ENCODE measurements at regions not wholly inside any gene's neighbourhood (a gene's known extent, or its start where the extent isn't known, plus 50 kb on each side); places are given as distances from the start of the nearest gene placed in this dataset.

DNA sequence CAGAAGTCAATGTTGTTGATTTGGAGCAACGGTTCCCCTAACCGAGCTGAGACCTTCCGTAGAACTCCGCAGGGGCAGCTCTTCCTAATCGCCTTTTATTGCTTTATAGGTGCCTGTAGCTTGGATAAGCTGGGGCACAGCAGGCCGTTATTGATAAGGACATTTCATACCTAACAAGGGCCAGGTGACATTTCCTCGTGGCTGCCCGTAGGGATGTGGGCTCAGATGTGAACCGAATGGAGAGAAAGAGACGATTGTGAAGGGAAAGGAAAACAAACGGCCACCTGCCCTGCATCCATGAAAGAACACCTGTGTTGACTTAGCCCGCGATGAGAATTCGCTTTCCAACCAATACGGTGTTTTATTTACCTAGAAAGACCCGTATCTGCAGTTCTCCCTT is 53.3 kb upstream of the DACT2 start:
- no peak for DNase-seq (ENCODE audit: low spot score)

DNA sequence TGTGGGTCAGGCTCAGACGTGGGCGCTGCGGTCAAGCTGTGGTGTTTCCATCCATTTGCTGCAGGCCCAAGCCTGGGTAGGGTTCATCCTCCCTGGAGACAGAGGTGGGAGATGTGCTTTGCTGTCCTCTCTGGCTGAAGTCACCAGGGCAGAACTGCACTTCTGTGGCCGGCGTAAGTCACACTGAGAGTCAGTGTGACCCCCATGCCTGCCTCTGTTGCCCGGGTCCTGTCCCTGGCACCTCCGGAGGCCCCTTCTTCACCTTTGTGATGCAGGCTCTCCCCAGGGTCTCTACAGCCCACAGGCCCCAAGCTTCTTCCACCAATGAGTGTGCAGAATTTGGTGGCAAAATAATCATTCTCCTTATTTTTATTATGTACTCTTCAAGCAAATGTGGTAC is 53.8 kb upstream of the DACT2 start:
- H3K27me3 Mint-ChIP-seq (ENCODE audit: unreplicated experiment) = peaks cover 9% of the 10 kb centered on the region
- TF ChIP-seq, protein P1, sequence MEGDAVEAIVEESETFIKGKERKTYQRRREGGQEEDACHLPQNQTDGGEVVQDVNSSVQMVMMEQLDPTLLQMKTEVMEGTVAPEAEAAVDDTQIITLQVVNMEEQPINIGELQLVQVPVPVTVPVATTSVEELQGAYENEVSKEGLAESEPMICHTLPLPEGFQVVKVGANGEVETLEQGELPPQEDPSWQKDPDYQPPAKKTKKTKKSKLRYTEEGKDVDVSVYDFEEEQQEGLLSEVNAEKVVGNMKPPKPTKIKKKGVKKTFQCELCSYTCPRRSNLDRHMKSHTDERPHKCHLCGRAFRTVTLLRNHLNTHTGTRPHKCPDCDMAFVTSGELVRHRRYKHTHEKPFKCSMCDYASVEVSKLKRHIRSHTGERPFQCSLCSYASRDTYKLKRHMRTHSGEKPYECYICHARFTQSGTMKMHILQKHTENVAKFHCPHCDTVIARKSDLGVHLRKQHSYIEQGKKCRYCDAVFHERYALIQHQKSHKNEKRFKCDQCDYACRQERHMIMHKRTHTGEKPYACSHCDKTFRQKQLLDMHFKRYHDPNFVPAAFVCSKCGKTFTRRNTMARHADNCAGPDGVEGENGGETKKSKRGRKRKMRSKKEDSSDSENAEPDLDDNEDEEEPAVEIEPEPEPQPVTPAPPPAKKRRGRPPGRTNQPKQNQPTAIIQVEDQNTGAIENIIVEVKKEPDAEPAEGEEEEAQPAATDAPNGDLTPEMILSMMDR (IDR thresholded peaks at IDR 0.05; ENCODE audit: unreplicated experiment) = no peak

More for the DNA sequence above, 53.3 kb upstream of the DACT2 start:
- peaks cover 3% of the 10 kb centered on the region for H3K9me3 Mint-ChIP-seq (ENCODE audit: unreplicated experiment)
- peaks cover 1% of the 10 kb centered on the region for H3K36me3 Mint-ChIP-seq (ENCODE audit: low read depth, unreplicated experiment)
- H3K4me1 Mint-ChIP-seq (ENCODE audit: unreplicated experiment) = peaks cover 18% of the 10 kb centered on the region
- H3K27me3 Mint-ChIP-seq (ENCODE audit: unreplicated experiment) = peaks cover 9% of the 10 kb centered on the region
- no peak overlapping the region for H3K27ac Mint-ChIP-seq (ENCODE audit: unreplicated experiment)
- H3K4me3 Mint-ChIP-seq (ENCODE audit: unreplicated experiment) = no peak overlapping the region
- TF ChIP-seq, protein P1 (IDR thresholded peaks at IDR 0.05; ENCODE audit: unreplicated experiment) = no peak

GRCh38 chr6:168374051-168374502 is 54.5 kb upstream of the DACT2 start:
- Mint-ChIP-seq H3K4me1 (ENCODE audit: unreplicated experiment) (peaks cover 8% of the 10 kb centered on the region), H3K27ac (ENCODE audit: unreplicated experiment) (no peak overlapping the region), H3K9me3 (ENCODE audit: unreplicated experiment) (peaks cover 6% of the 10 kb centered on the region), H3K4me3 (ENCODE audit: unreplicated experiment) (no peak overlapping the region), H3K36me3 (ENCODE audit: low read depth, unreplicated experiment) (peaks cover 13% of the 10 kb centered on the region), H3K27me3 (ENCODE audit: unreplicated experiment) (peaks cover 6% of the 10 kb centered on the region)
- TF ChIP-seq, protein P1 (IDR thresholded peaks at IDR 0.05; ENCODE audit: unreplicated experiment) = no peak
- DNase-seq (ENCODE audit: low spot score) = no peak

More for the DNA sequence above, 53.8 kb upstream of the DACT2 start:
- DNase-seq (ENCODE audit: low spot score) = no peak
- Mint-ChIP-seq H3K4me3 (ENCODE audit: unreplicated experiment) (no peak overlapping the region), H3K4me1 (ENCODE audit: unreplicated experiment) (peaks cover 14% of the 10 kb centered on the region), H3K9me3 (ENCODE audit: unreplicated experiment) (peaks cover 6% of the 10 kb centered on the region), H3K36me3 (ENCODE audit: low read depth, unreplicated experiment) (peaks cover 6% of the 10 kb centered on the region), H3K27ac (ENCODE audit: unreplicated experiment) (no peak overlapping the region)

- Mint-ChIP-seq H3K9me3 (ENCODE audit: unreplicated experiment) (peaks cover 6% of the 10 kb centered on the region), H3K27me3 (ENCODE audit: unreplicated experiment) (peaks cover 8% of the 10 kb centered on the region), H3K36me3 (ENCODE audit: low read depth, unreplicated experiment) (peaks cover 18% of the 10 kb centered on the region), H3K4me3 (ENCODE audit: unreplicated experiment) (no peak overlapping the region), H3K4me1 (ENCODE audit: unreplicated experiment) (peaks cover 5% of the 10 kb centered on the region), H3K27ac (ENCODE audit: unreplicated experiment) (no peak overlapping the region)
- TF ChIP-seq, protein P1 (IDR thresholded peaks at IDR 0.05; ENCODE audit: unreplicated experiment) = no peak
- no peak for DNase-seq (ENCODE audit: low spot score)
Observed at GRCh38 chr6:168374541-168375071, 55.0 kb upstream of the DACT2 start.

GRCh38 chr6:168376120-168376519 is 56.5 kb upstream of the DACT2 start:
- Mint-ChIP-seq H3K4me1 (ENCODE audit: unreplicated experiment) (no peaks in the 10 kb centered on the region), H3K27ac (ENCODE audit: unreplicated experiment) (no peak overlapping the region), H3K4me3 (ENCODE audit: unreplicated experiment) (no peak overlapping the region), H3K27me3 (ENCODE audit: unreplicated experiment) (peaks cover 8% of the 10 kb centered on the region), H3K36me3 (ENCODE audit: low read depth, unreplicated experiment) (peaks cover 31% of the 10 kb centered on the region), H3K9me3 (ENCODE audit: unreplicated experiment) (peaks cover 13% of the 10 kb centered on the region)
- TF ChIP-seq, protein P1 (IDR thresholded peaks at IDR 0.05; ENCODE audit: unreplicated experiment) = no peak
- DNase-seq (ENCODE audit: low spot score) = no peak
